Panc1 (cell line): ENCODE measurements at regions not wholly inside any gene's neighbourhood (a gene's known extent, or its start where the extent isn't known, plus 50 kb on each side); places are given as distances from the start of the nearest gene placed in this dataset.

Source experiments
- ATAC-seq: fragments of 200-7000 bp; cut with Tn5 transposase; 2 replicates; pipeline ENCODE4 v1.9.1; 2020; ENCODE audit warnings: mild to moderate bottlenecking, moderate library complexity
- BruUV-seq: library from RNA; stranded (reverse); fragments of 400-500 nt; replicated peaks from 2 replicates; lab custom pipeline; 2021; lab: Mats Ljungman, UMichigan
- CTCF ChIA-PET: fragments of 300-600 bp; sonication (Branson Sonifier 250); formaldehyde crosslinking; loops from one replicate; lab custom pipeline; 2022; ENCODE audit warnings: antibody characterized with exemption; lab: Charles Lee
- POLR2A ChIA-PET: fragments of 300-600 bp; sonication (Branson Sonifier 250); formaldehyde crosslinking; loops from one replicate; lab custom pipeline; 2022; ENCODE audit warnings: antibody characterized with exemption; lab: Charles Lee
- DNase-seq: peaks from one replicate; pipeline ENCODE4 v3.0.0-alpha.2; 2010; ENCODE audit warnings: low read depth, low spot score
- H3K27ac ChIP-seq: 2 replicates; pipeline ENCODE4 v1.5.1; 2011; ENCODE audit warnings: mild to moderate bottlenecking, low read length, inconsistent platforms
- H3K27me3 ChIP-seq: fragments of 200-500 bp; sonication (Bioruptor generic); 2 replicates; pipeline ENCODE4 v1.6.0; 2014; ENCODE audit warnings: low read length, inconsistent platforms; ENCODE audit not compliant: control insufficient read depth, insufficient read depth
- H3K36me3 ChIP-seq: fragments of 200-500 bp; sonication (Bioruptor generic); 2 replicates; pipeline ENCODE4 v1.5.1; 2014; ENCODE audit warnings: inconsistent platforms, mild to moderate bottlenecking, low read length, moderate library complexity; ENCODE audit not compliant: control insufficient read depth, insufficient read depth
- H3K4me1 ChIP-seq: 2 replicates; pipeline ENCODE4 v1.5.1; 2011; ENCODE audit warnings: inconsistent platforms, mild to moderate bottlenecking, low read length, moderate library complexity; ENCODE audit not compliant: control insufficient read depth, insufficient read depth
- H3K4me3 ChIP-seq, 2 experiments: 2 replicates each; pipeline ENCODE4 v1.5.1; 2011 to 2012; ENCODE audit warnings: low read depth in 2 of 2, low read length in 2 of 2, mild to moderate bottlenecking in 2 of 2, inconsistent platforms in 1 of 2, moderate library complexity in 1 of 2
- H3K9me3 ChIP-seq: fragments of 200-500 bp; sonication (Bioruptor generic); 2 replicates; pipeline ENCODE4 v1.5.1; 2014; ENCODE audit warnings: low read depth, mild to moderate bottlenecking, inconsistent platforms, low read length, moderate library complexity; ENCODE audit not compliant: control insufficient read depth, insufficient read depth
- POLR2AphosphoS5 ChIP-seq: IDR thresholded peaks from 2 replicates; pipeline ENCODE4 v1.6.1; 2012; ENCODE audit warnings: mild to moderate bottlenecking, low read depth, low read length, moderate library complexity
- REST ChIP-seq, 2 experiments: IDR thresholded peaks; 2 replicates each; pipeline ENCODE4 v1.6.1; 2011 to 2012; ENCODE audit warnings: low read depth in 2 of 2, control low read depth in 1 of 2, low read length in 1 of 2, mild to moderate bottlenecking in 1 of 2, moderate library complexity in 1 of 2; ENCODE audit not compliant: insufficient read depth in 1 of 2
- SIN3A ChIP-seq: IDR thresholded peaks from 2 replicates; pipeline ENCODE4 v1.6.1; 2012; ENCODE audit warnings: low read depth, mild to moderate bottlenecking, low read length, moderate library complexity, borderline replicate concordance; ENCODE audit not compliant: insufficient read depth
- TCF7L2 ChIP-seq: IDR thresholded peaks from 2 replicates; pipeline ENCODE4 v1.6.1; 2011; ENCODE audit warnings: mild to moderate bottlenecking, low read depth, low read length, inconsistent platforms
- in situ Hi-C: cut with HindIII; loops from 2 replicates; pipeline ENCODE4 v1.10.0; 2016; ENCODE audit warnings: low sequenced_read_pairs, low pct_unique_long_range_greater_than_20kb
- intact Hi-C: fragments of 100-400 bp; cut with micrococcal nuclease; formaldehyde crosslinking; loops from one replicate; pipeline ENCODE4 v1.10.0; 2022; ENCODE audit not compliant: unreplicated experiment
- TF ChIP-seq, protein P1 (sequence below): fragments of 450-650 bp; IDR thresholded peaks from 2 replicates; pipeline ENCODE4 v1.5.1; 2017; ENCODE audit warnings: mild to moderate bottlenecking

DNA sequence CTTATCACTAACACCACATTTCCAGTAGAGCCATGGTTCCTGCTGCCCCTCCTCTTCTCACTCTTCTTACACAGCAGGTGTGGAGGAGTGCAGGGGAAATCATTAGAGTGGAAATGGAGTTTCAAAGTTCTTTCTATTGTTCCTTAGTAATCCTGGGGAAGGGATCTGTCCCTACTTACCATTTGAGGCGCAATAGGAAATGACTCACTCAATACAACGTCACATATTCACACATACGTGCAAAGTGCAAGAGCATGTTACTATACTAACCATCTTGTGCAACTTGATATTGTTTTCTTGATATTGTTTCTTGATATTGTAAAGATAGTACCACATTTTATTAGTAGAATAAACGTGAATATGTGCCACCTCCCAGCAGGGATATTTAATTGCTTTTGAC, 1010.2 kb downstream of the DNAJB9 start:
- no peak for DNase-seq
- ATAC-seq = no peak
- ChIA-PET POLR2A (no interaction called here), CTCF (no interaction called here)
- in situ Hi-C loops (no loop called here), intact Hi-C loops (no loop called here)
- Histone ChIP-seq H3K36me3 (no peaks in the 10 kb centered on the region), H3K9me3 (no peaks in the 10 kb centered on the region), H3K4me3 (no peak overlapping the region), H3K27ac (no peak overlapping the region), H3K4me1 (no peaks in the 10 kb centered on the region), H3K27me3 (no peaks in the 10 kb centered on the region)
- TF ChIP-seq POLR2AphosphoS5 (no peak), TCF7L2 (no peak), SIN3A (no peak), REST (IDR thresholded peaks at IDR 0.05; ENCODE audit: insufficient read depth in 1 of 2, low read depth in 2 of 2, low read length in 1 of 2) (no peak)
- TF ChIP-seq, protein P1, sequence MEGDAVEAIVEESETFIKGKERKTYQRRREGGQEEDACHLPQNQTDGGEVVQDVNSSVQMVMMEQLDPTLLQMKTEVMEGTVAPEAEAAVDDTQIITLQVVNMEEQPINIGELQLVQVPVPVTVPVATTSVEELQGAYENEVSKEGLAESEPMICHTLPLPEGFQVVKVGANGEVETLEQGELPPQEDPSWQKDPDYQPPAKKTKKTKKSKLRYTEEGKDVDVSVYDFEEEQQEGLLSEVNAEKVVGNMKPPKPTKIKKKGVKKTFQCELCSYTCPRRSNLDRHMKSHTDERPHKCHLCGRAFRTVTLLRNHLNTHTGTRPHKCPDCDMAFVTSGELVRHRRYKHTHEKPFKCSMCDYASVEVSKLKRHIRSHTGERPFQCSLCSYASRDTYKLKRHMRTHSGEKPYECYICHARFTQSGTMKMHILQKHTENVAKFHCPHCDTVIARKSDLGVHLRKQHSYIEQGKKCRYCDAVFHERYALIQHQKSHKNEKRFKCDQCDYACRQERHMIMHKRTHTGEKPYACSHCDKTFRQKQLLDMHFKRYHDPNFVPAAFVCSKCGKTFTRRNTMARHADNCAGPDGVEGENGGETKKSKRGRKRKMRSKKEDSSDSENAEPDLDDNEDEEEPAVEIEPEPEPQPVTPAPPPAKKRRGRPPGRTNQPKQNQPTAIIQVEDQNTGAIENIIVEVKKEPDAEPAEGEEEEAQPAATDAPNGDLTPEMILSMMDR = no peak
- BruUV-seq = no TSS peak

DNA sequence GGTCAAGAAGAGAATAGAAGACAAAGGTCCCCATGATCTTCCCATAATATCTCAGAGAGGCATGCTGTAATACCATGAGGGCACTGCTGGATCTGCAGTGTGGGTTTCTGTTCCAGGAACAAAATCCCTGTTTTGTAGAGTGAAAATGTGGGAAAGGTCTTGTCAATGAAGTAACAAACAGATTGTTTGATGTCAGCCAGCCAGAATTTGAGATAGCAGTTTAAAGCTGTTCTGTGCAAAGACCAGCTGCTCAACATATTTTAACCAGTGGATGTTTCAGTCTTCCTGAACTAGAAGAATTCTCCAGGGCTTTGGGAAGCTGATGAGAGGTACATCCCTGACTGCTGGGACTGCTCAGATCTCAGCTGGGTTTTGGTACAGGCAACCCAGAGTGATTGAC, 1012.5 kb downstream of the DNAJB9 start:
- no peak for DNase-seq
- H3K36me3 ChIP-seq = no peaks in the 10 kb centered on the region
- POLR2A ChIA-PET = no interaction called here

More for the DNA sequence above, 1012.5 kb downstream of the DNAJB9 start:
- in situ Hi-C loops (no loop called here), intact Hi-C loops (no loop called here)
- Histone ChIP-seq H3K9me3 (no peaks in the 10 kb centered on the region), H3K27me3 (no peaks in the 10 kb centered on the region), H3K4me3 (no peak overlapping the region), H3K4me1 (no peaks in the 10 kb centered on the region), H3K27ac (no peak overlapping the region)
- ATAC-seq = no peak
- BruUV-seq = no TSS peak
- CTCF ChIA-PET = no interaction called here
- TF ChIP-seq, protein P1 = no peak
- TF ChIP-seq TCF7L2 (no peak), REST (IDR thresholded peaks at IDR 0.05; ENCODE audit: insufficient read depth in 1 of 2, low read depth in 2 of 2, low read length in 1 of 2) (no peak), SIN3A (no peak), POLR2AphosphoS5 (no peak)
